Chondrocyte (in vitro differentiated cells): ENCODE measurements at regions not wholly inside any gene's neighbourhood (a gene's known extent, or its start where the extent isn't known, plus 50 kb on each side); places are given as distances from the start of the nearest gene placed in this dataset.

Experiments used
- DNase-seq: peaks from one replicate; pipeline ENCODE4 v3.0.0; 2021; ENCODE audit warnings: mixed read lengths, low spot score
- H3K27ac Mint-ChIP-seq: one replicate; pipeline ENCODE4 v1.8.0; 2021; ENCODE audit warnings: mild to moderate bottlenecking, moderate library complexity, mixed read lengths; ENCODE audit not compliant: unreplicated experiment
- H3K27me3 Mint-ChIP-seq: 2 replicates; pipeline ENCODE4 v1.8.0; 2021; ENCODE audit warnings: low read depth, mixed read lengths
- H3K36me3 Mint-ChIP-seq: 2 replicates; pipeline ENCODE4 v1.8.0; 2021; ENCODE audit warnings: low read depth, mixed read lengths
- H3K4me1 Mint-ChIP-seq: 2 replicates; pipeline ENCODE4 v1.8.0; 2021; ENCODE audit warnings: low read depth, mild to moderate bottlenecking, mixed read lengths
- H3K4me3 Mint-ChIP-seq: one replicate; pipeline ENCODE4 v1.8.0; 2021; ENCODE audit warnings: mild to moderate bottlenecking, moderate library complexity, mixed read lengths; ENCODE audit not compliant: unreplicated experiment
- H3K9me3 Mint-ChIP-seq: 2 replicates; pipeline ENCODE4 v1.8.0; 2021; ENCODE audit warnings: low read depth, mixed read lengths
- CTCF ChIP-seq: fragments of 200-600 bp; sonication (generic); IDR thresholded peaks from 2 replicates; pipeline ENCODE4 v1.5.0; 2021; ENCODE audit warnings: antibody characterized with exemption, mild to moderate bottlenecking, moderate library complexity

GRCh38 chr11:116148056-116148455, 624.7 kb downstream of the BUD13 start:
- no peak overlapping the region for H3K27ac Mint-ChIP-seq
- TF ChIP-seq CTCF = no peak
- H3K36me3 Mint-ChIP-seq = peaks cover 3% of the 10 kb centered on the region
- peaks cover 37% of the 10 kb centered on the region for H3K27me3 Mint-ChIP-seq
- H3K4me1 Mint-ChIP-seq = no peaks in the 10 kb centered on the region
- no peak for DNase-seq
- H3K4me3 Mint-ChIP-seq = no peak overlapping the region
- peaks cover 13% of the 10 kb centered on the region for H3K9me3 Mint-ChIP-seq

- H3K36me3 Mint-ChIP-seq = no peaks in the 10 kb centered on the region
- DNase-seq = no peak
- peak; percentile 51 for TF ChIP-seq CTCF
- no peak overlapping the region for H3K4me3 Mint-ChIP-seq
- H3K27me3 Mint-ChIP-seq = peaks cover 37% of the 10 kb centered on the region
- no peaks in the 10 kb centered on the region for H3K4me1 Mint-ChIP-seq
- peaks cover 9% of the 10 kb centered on the region for H3K9me3 Mint-ChIP-seq
- no peak overlapping the region for H3K27ac Mint-ChIP-seq
Measured at GRCh38 chr11:116145187-116145865, 627.5 kb downstream of the BUD13 start.

DNA sequence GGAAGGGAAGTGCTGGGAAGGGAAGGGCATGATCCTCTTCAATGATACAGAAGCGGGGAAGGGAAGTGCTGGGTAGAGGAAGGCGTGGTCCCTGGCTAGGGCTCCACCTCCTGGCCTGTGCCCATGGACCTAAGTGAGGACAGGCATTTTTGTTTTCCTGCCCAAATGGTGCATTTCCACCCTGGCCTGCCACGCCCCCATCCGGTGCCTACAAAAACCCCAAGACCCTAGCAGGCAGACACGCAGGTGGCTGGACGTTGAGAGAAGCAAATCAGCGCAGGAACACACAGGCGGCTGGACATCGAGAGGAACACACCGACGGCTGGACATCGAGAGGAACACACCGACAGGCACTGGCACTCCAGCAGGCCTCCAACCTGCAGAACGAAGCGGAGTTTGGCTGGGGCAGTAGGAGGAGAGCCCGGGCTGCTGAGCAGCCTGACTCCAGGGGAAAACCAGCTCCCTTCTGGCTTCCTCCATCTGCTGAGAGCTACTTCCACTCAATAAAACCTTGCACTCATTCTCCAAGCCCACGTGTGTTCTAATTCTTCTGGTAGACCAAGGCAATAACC, 628.3 kb downstream of the BUD13 start:
- TF ChIP-seq CTCF = no peak
- H3K36me3 Mint-ChIP-seq = no peaks in the 10 kb centered on the region
- DNase-seq = no peak
- H3K27ac Mint-ChIP-seq = no peak overlapping the region
- H3K4me1 Mint-ChIP-seq = no peaks in the 10 kb centered on the region
- H3K4me3 Mint-ChIP-seq = no peak overlapping the region
- peaks cover 37% of the 10 kb centered on the region for H3K27me3 Mint-ChIP-seq
- H3K9me3 Mint-ChIP-seq = peaks cover 5% of the 10 kb centered on the region

DNA sequence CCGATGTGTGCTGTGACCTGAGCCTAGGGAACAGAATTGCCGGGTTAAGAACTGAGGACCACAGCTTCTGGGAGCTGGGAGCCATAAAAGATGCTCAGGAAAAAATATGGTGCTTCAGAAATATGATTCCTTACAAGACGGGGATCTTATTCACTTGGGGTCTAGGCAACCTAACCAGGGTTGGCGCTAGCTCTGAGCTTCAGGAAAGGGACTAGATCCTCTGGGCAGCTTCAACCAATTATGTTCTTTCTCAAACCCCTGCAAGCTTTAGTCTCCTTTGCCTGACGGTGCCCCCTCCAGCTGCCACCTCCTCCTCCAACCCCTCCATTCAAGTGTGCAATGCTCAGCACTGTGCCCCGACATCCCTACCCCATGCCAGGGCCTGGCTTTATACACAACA, 634.1 kb upstream of the CADM1 start:
- no peak for TF ChIP-seq CTCF
- DNase-seq = no peak
- H3K27ac Mint-ChIP-seq = no peak overlapping the region
- no peak overlapping the region for H3K4me3 Mint-ChIP-seq
- peaks cover 5% of the 10 kb centered on the region for H3K9me3 Mint-ChIP-seq
- H3K36me3 Mint-ChIP-seq = no peaks in the 10 kb centered on the region
- peaks cover 7% of the 10 kb centered on the region for H3K27me3 Mint-ChIP-seq
- no peaks in the 10 kb centered on the region for H3K4me1 Mint-ChIP-seq

GRCh38 chr11:116137753-116138152, 633.5 kb upstream of the CADM1 start:
- no peaks in the 10 kb centered on the region for H3K4me1 Mint-ChIP-seq
- no peak overlapping the region for H3K27ac Mint-ChIP-seq
- no peak overlapping the region for H3K4me3 Mint-ChIP-seq
- peaks cover 5% of the 10 kb centered on the region for H3K9me3 Mint-ChIP-seq
- no peaks in the 10 kb centered on the region for H3K36me3 Mint-ChIP-seq
- no peak for DNase-seq
- peaks cover 7% of the 10 kb centered on the region for H3K27me3 Mint-ChIP-seq
- no peak for TF ChIP-seq CTCF
